ENCODE measurements at regions not wholly inside any gene's neighbourhood (a gene's known extent, or its start where the extent isn't known, plus 50 kb on each side); places are given as distances from the start of the nearest gene placed in this dataset.

DNA sequence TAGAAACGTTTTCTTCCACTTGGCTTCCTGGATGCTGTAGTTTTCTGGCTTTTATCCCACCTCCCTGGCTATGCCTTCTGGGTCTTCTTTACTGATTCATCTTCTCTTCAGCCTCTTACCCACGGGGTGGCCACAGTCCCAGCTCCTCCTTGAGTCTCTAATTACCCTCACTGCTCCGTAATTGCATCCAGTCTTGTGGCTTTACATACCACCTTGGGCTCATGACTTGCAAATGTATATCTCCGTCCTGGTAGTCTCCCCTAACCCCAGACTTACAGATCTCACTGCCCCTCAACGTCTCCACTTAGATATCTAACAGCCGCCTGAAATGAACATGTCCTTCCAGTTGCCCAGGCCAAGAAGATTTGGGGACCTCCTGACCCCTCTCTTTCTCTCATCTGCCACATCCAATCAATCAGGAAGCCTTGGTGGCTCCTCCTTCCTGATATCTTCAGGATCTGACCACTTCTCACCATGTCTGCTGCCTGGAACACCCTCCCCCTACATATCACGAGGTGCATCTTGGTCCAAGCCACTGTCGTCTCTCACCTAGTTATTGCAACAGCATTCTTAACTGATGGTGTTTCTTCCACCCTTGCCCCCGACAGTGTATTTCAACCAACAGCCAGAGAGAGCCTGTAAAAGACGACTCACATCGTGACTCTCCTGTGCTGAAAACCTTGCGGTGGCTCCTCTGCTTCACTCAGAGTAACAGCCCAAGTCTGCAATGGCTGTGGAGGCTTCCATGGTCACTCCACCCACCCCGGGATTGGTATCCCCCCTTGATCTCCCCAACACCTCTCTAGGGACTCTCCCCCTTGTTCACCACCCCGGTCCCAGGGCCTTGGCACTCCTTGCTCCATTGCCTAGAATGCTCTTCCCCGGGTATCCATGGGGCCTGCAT, 219.0 kb upstream of the POU3F1 start:
- POLR2A ChIA-PET: no interaction called here

DNA sequence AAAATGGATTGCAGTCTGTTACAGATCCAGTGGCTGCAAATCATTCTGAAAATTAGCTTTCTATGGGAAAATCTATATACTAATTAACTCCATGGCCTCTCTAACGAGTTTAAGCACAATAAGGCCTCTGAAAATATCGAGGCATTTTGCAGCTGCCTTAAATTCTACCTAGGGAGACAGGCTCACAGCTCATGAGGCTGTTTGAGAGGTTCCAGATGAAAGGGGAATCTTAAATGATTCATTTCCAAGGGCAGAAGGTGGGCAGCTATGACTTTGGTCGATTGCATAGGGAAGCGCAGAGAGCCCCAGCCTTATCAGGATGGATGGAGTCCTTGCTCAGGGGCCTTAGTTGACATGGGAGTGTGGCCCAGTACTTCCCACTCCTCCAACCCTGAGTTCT, 216.8 kb upstream of the POU3F1 start:
- ChIA-PET POLR2A (no interaction called here), CTCF (no interaction called here)
- no peak for DNase-seq (ENCODE audit: low read depth, low spot score)
- TF ChIP-seq, protein P1, sequence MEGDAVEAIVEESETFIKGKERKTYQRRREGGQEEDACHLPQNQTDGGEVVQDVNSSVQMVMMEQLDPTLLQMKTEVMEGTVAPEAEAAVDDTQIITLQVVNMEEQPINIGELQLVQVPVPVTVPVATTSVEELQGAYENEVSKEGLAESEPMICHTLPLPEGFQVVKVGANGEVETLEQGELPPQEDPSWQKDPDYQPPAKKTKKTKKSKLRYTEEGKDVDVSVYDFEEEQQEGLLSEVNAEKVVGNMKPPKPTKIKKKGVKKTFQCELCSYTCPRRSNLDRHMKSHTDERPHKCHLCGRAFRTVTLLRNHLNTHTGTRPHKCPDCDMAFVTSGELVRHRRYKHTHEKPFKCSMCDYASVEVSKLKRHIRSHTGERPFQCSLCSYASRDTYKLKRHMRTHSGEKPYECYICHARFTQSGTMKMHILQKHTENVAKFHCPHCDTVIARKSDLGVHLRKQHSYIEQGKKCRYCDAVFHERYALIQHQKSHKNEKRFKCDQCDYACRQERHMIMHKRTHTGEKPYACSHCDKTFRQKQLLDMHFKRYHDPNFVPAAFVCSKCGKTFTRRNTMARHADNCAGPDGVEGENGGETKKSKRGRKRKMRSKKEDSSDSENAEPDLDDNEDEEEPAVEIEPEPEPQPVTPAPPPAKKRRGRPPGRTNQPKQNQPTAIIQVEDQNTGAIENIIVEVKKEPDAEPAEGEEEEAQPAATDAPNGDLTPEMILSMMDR (IDR thresholded peaks at IDR 0.05; ENCODE audit: insufficient read depth, low read length, missing control alignments): no peak
- H3K4me3 ChIP-seq (ENCODE audit: low read depth, low read length): no peak overlapping the region

More for the DNA sequence above, 219.0 kb upstream of the POU3F1 start:
- H3K4me3 ChIP-seq (ENCODE audit: low read depth, low read length): no peak overlapping the region
- TF ChIP-seq, protein P1 (IDR thresholded peaks at IDR 0.05; ENCODE audit: insufficient read depth, low read length, missing control alignments): no peak
- CTCF ChIA-PET: no interaction called here
- no peak for DNase-seq (ENCODE audit: low read depth, low spot score)

DNA sequence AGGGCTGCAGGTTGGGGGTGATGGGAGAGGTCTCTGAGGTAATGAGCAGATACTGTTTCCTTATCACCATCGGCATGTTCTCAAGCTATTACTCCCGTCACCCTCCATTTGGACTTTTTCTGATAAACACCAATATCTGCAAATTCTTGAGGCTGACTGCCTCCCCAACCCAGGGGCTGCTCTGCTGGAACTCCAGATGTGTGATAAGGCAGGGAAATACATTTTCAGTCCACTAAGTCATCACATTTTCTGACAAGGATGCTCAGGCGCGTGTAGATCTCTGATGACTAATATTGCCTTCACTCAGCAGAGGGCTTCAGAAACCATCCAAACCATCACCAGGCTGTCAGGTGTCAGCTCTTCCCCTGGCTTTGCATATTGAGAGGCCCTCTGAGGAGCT, 215.0 kb upstream of the POU3F1 start:
- ChIA-PET CTCF (no interaction called here), POLR2A (no interaction called here)
- no peak overlapping the region for H3K4me3 ChIP-seq (ENCODE audit: low read depth, low read length)
- DNase-seq (ENCODE audit: low read depth, low spot score): no peak
- TF ChIP-seq, protein P1 (IDR thresholded peaks at IDR 0.05; ENCODE audit: insufficient read depth, low read length, missing control alignments): no peak

DNA sequence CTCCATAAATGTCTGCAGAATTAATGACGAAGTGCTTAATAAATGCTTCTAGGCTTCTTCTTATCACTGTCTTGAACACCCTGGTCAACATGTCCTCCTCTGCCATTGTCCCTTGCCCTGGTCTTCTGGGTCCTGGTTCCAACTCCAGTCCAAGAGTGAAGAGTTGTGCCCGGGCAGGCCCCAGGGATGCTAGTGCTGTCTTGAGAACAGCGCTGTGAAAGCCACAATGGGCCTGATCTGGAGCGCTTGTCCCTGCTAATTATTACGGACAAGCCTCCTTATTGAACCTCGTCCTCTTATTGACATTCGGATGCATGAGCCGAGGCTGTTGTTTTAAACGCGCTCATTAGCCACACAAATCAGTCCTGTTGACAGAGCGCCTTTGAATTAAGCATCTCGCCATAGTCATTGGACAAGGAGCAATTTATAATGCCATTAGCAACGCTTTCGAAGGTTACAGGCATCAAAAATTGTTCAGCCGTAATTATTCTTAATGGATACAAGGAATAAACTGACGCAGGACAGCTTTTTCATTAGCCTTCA, 211.6 kb upstream of the POU3F1 start:
- no peak for DNase-seq (ENCODE audit: low read depth, low spot score)
- ChIA-PET CTCF (no interaction called here), POLR2A (no interaction called here)
- TF ChIP-seq, protein P1 (IDR thresholded peaks at IDR 0.05; ENCODE audit: insufficient read depth, low read length, missing control alignments): no peak
- H3K4me3 ChIP-seq (ENCODE audit: low read depth, low read length): no peak overlapping the region

DNA sequence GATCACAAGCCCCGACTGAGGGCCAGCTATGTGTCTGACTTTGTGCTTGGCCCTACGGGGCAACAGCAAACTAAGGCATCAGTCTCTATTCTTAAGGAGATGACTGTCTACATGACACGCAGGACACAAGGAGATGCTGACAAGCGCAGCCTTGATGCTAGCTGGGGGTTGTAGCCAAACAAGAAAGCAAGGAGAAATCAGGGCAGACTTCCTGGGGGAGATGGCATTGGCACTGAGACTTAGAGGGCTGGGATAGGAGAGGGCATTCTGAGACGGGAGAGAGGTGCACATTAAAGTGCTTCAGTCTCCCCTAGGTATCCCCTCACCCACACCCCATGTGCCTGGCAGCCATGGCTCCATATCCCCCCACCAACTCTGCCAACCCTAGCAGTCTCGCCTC, 210.8 kb upstream of the POU3F1 start:
- TF ChIP-seq, protein P1 (IDR thresholded peaks at IDR 0.05; ENCODE audit: insufficient read depth, low read length, missing control alignments): no peak
- no peak overlapping the region for H3K4me3 ChIP-seq (ENCODE audit: low read depth, low read length)
- ChIA-PET CTCF (no interaction called here), POLR2A (interaction anchor here (0.7 kb wide), 1 partner anchor 12 kb away, joined by 4 read pairs; no protein-coding TSS in a partner anchor)
- no peak for DNase-seq (ENCODE audit: low read depth, low spot score)

DNA sequence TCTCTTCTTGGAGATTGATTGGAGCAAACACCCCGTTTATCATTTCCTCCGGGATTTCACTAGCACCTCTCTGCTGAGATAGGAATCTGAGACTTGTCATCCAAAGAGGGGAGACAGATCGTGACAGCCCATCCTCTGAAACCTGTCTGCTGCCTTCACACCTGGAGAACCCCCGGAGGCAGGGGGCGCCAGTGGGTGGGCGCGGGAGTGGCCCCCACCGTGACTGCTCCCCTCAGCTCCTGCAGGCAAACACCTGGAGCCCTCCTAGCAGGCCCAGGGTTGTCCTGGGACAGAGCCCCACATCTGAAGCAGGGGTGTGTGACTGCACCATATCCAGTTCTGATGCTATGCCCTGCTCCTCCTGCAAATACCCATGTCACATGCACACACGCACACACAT, 209.5 kb upstream of the POU3F1 start:
- TF ChIP-seq, protein P1 (IDR thresholded peaks at IDR 0.05; ENCODE audit: insufficient read depth, low read length, missing control alignments): no peak
- ChIA-PET CTCF (no interaction called here), POLR2A (no interaction called here)
- no peak for DNase-seq (ENCODE audit: low read depth, low spot score)
- no peak overlapping the region for H3K4me3 ChIP-seq (ENCODE audit: low read depth, low read length)
